HepG2 (cell line): ENCODE measurements at regions not wholly inside any gene's neighbourhood (a gene's known extent, or its start where the extent isn't known, plus 50 kb on each side); places are given as distances from the start of the nearest gene placed in this dataset.

Experiments
- ATAC-seq: fragments of 200-7000 bp; cut with Tn5 transposase; 3 replicates; pipeline ENCODE4 v1.9.1; 2020; ENCODE audit warnings: mild to moderate bottlenecking, moderate library complexity
- BruUV-seq: library from RNA; stranded (reverse); fragments of 400-500 nt; replicated peaks from 2 replicates; lab custom pipeline; 2021; lab: Mats Ljungman, UMichigan
- CTCF ChIA-PET: fragments of 300-600 bp; formaldehyde crosslinking; extraction: SDS; loops from one replicate; lab custom pipeline; 2021; ENCODE audit warnings: low total read pairs, inconsistent platforms, low intra/inter-chr PET ratio; lab: Yijun Ruan, JAX
- POLR2A ChIA-PET: fragments of 350-600 bp; sonication (Branson Sonifier 250); formaldehyde crosslinking; loops from one replicate; lab custom pipeline; 2020; ENCODE audit warnings: antibody characterized with exemption, inconsistent platforms; lab: Yijun Ruan, JAX
- DNase-seq: peaks from one replicate; pipeline ENCODE4 v3.0.0-alpha.2; 2015; ENCODE audit warnings: low spot score
- FAIRE-seq: peaks from 3 replicates; lab custom pipeline; 2011; peaks lifted over from hg19 to GRCh38; lab: Jason Lieb, UNC
- H2AFZ ChIP-seq: one replicate; pipeline ENCODE4 v1.6.1; 2011; ENCODE audit warnings: low read length, inconsistent platforms
- H3K27ac ChIP-seq: fragments of 300-600 bp; 3 replicates; pipeline ENCODE4 v1.8.0; 2011; ENCODE audit warnings: mixed run types, mild to moderate bottlenecking, mixed read lengths, low read length, inconsistent platforms; ENCODE audit not compliant: insufficient read depth; ENCODE audit errors: extremely low read length
- H3K27me3 ChIP-seq, 2 experiments: fragments of 200-600 bp in 1 of 2; 2 replicates in 1 of 2; 3 replicates in 1 of 2; pipeline versions ENCODE4 v1.6.0 to v1.8.0; 2011; ENCODE audit warnings: low read length in 2 of 2, mild to moderate bottlenecking in 2 of 2, moderate library complexity in 2 of 2, inconsistent platforms in 1 of 2; ENCODE audit not compliant: insufficient read depth in 2 of 2, control insufficient read depth in 1 of 2
- H3K36me3 ChIP-seq, 2 experiments: fragments of 200-600 bp in 1 of 2; replicated peaks in 1 of 2; 2 replicates in 1 of 2; 3 replicates in 1 of 2; pipeline versions ENCODE4 v1.5.1 to v1.8.0; 2011; ENCODE audit warnings: low read length in 2 of 2, inconsistent platforms in 1 of 2; ENCODE audit not compliant: insufficient read depth in 2 of 2, control insufficient read depth in 1 of 2
- H3K4me1 ChIP-seq: 2 replicates; pipeline ENCODE4 v1.5.1; 2012; ENCODE audit warnings: low read length, inconsistent platforms; ENCODE audit not compliant: insufficient read depth
- H3K4me2 ChIP-seq: 2 replicates; pipeline ENCODE4 v1.6.0; 2011; ENCODE audit warnings: low read depth, low read length, inconsistent platforms
- H3K4me3 ChIP-seq, 3 experiments: fragments of 200-600 bp in 1 of 3; sonication (generic), shearing (Covaris generic) in 1 of 3; replicated peaks in 1 of 3; 2 replicates each; pipeline ENCODE4 v1.5.1; 2011 to 2016; ENCODE audit warnings: low read length in 3 of 3, inconsistent platforms in 2 of 3, low read depth in 2 of 3, mild to moderate bottlenecking in 2 of 3, control low read depth in 1 of 3, mixed read lengths in 1 of 3; ENCODE audit not compliant: insufficient read depth in 1 of 3
- H3K79me2 ChIP-seq: one replicate; pipeline ENCODE4 v1.6.1; 2011; ENCODE audit warnings: low read length, inconsistent platforms; ENCODE audit not compliant: insufficient read depth
- H3K9ac ChIP-seq: 2 replicates; pipeline ENCODE4 v1.6.0; 2011; ENCODE audit warnings: mild to moderate bottlenecking, low read depth, low read length, inconsistent platforms; ENCODE audit not compliant: insufficient read depth
- H3K9me3 ChIP-seq: 2 replicates; pipeline ENCODE4 v1.5.1; 2012; ENCODE audit warnings: mild to moderate bottlenecking, low read length
- H4K20me1 ChIP-seq: 2 replicates; pipeline ENCODE4 v1.6.0; 2011; ENCODE audit warnings: inconsistent platforms, mild to moderate bottlenecking, low read length, moderate library complexity; ENCODE audit not compliant: insufficient read depth
- CC2D1A ChIP-seq: sonication (generic); formaldehyde crosslinking; IDR thresholded peaks from 2 replicates; pipeline ENCODE4 v1.8.1; 2023; ENCODE audit warnings: mild to moderate bottlenecking, missing genetic modification reagents
- ELF1 ChIP-seq: sonication (generic); formaldehyde crosslinking; IDR thresholded peaks from 2 replicates; pipeline ENCODE4 v1.4.0; 2020; ENCODE audit warnings: missing genetic modification reagents
- FOXA1 ChIP-seq, 2 experiments: fragments of 450-650 bp in 1 of 2; sonication (generic) in 1 of 2; formaldehyde crosslinking in 1 of 2; IDR thresholded peaks; 2 replicates each; pipeline versions ENCODE4 v1.4.0 to v1.6.1; 2016 to 2020; ENCODE audit warnings: missing genetic modification reagents in 1 of 2
- KDM5A ChIP-seq: fragments of 200-600 bp; sonication (generic); IDR thresholded peaks from 2 replicates; pipeline ENCODE4 v1.7.0; 2018; ENCODE audit warnings: antibody characterized with exemption, mild to moderate bottlenecking, low read length, borderline replicate concordance
- NFE2 ChIP-seq: sonication (generic); formaldehyde crosslinking; IDR thresholded peaks from 2 replicates; pipeline ENCODE4 v1.4.0; 2020; ENCODE audit warnings: missing genetic modification reagents
- PCBP2 ChIP-seq: fragments of 200-400 bp; formaldehyde crosslinking; optimal IDR thresholded peaks from 2 replicates; pipeline ENCODE3; 2018; ENCODE audit warnings: low read length, low read depth; ENCODE audit not compliant: poor library complexity, severe bottlenecking
- PPARG ChIP-seq: conservative IDR thresholded peaks from 2 replicates; pipeline ENCODE4 v1.6.1; 2016; ENCODE audit warnings: missing biosample characterization, missing genetic modification reagents
- SIN3A ChIP-seq: IDR thresholded peaks from 2 replicates; pipeline ENCODE4 v1.6.1; 2011; ENCODE audit warnings: low read depth, mild to moderate bottlenecking, control low read depth, low read length, borderline replicate concordance
- SMYD3 ChIP-seq: sonication (generic); formaldehyde crosslinking; IDR thresholded peaks from 2 replicates; pipeline ENCODE4 v1.8.1; 2023; ENCODE audit warnings: mild to moderate bottlenecking, missing genetic modification reagents
- TCF7 ChIP-seq: sonication (generic); IDR thresholded peaks from 2 replicates; pipeline ENCODE4 v1.6.1; 2016; ENCODE audit warnings: antibody characterized with exemption, low read depth
- TOE1 ChIP-seq: sonication (generic); formaldehyde crosslinking; IDR thresholded peaks from 2 replicates; pipeline ENCODE4 v1.4.0; 2020; ENCODE audit warnings: mild to moderate bottlenecking, missing genetic modification reagents
- ZNF296 ChIP-seq: sonication (generic); formaldehyde crosslinking; conservative IDR thresholded peaks from 2 replicates; pipeline ENCODE4 v1.5.0; 2020; ENCODE audit warnings: mild to moderate bottlenecking, missing genetic modification reagents
- ZNF552 ChIP-seq: sonication (generic); formaldehyde crosslinking; IDR thresholded peaks from 2 replicates; pipeline ENCODE4 v1.9.0; 2022; ENCODE audit warnings: missing genetic modification reagents, mild to moderate bottlenecking, borderline replicate concordance
- ZSCAN12 ChIP-seq: sonication (generic); formaldehyde crosslinking; IDR thresholded peaks from 2 replicates; pipeline ENCODE4 v1.9.0; 2021; ENCODE audit warnings: mild to moderate bottlenecking, missing genetic modification reagents
- WGBS: methylation state at CpG from one replicate; pipeline ENCODE4 v1.1.6; 2017; ENCODE audit warnings: low lambda C conversion rate; 5-methylcytosine and 5-hydroxymethylcytosine counted together
- in situ Hi-C: cut with HindIII; loops from 2 replicates; pipeline ENCODE4 v1.10.0; 2017; ENCODE audit warnings: low pct_unique_long_range_greater_than_20kb; ENCODE audit not compliant: extremely low pct_ligation_motif_present
- intact Hi-C: fragments of 100-400 bp; cut with micrococcal nuclease; formaldehyde crosslinking; loops from one replicate; pipeline ENCODE4 v1.10.0; 2022; ENCODE audit not compliant: unreplicated experiment
- TF ChIP-seq, protein P1 (sequence below): IDR thresholded peaks from 2 replicates; pipeline ENCODE4 v1.6.1; 2016; ENCODE audit warnings: low read depth, borderline replicate concordance
- TF ChIP-seq, protein P2 (sequence below): IDR thresholded peaks from 2 replicates; pipeline ENCODE4 v1.6.1; 2016
- TF ChIP-seq, protein P3 (sequence below): sonication (generic); formaldehyde crosslinking; IDR thresholded peaks from 2 replicates; pipeline ENCODE4 v1.8.0; 2022; ENCODE audit warnings: mild to moderate bottlenecking, missing genetic modification reagents, borderline replicate concordance
- TF ChIP-seq, protein P4 (sequence below): IDR thresholded peaks from 2 replicates; pipeline ENCODE4 v1.6.1; 2016; ENCODE audit warnings: low read depth, control low read depth
- TF ChIP-seq, protein P5 (sequence below): IDR thresholded peaks from 2 replicates; pipeline ENCODE4 v1.6.1; 2016; ENCODE audit warnings: missing genetic modification reagents, missing compliant biosample characterization

DNA sequence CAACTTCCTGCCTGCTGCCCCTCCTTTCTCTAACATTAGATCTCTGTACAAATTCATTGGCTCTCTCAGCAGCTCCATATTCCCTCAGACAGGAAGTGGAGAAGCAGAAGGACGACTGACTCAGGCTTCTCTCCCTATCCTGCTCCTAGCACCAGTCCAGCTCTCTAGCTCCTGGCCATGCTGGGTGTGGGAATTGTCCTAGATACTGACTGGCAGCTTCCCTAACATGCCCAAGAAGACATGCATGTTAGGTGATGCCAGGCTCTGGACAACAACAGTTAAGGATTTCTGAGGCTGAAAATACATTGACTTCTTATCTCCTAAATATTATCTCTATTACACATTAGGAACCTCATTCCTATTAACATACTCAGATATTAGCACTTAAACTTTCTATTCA lies 292.9 kb downstream of the IKZF2 start:
- intact Hi-C loops = no loop called here
- no peak overlapping the region for H3K4me2 ChIP-seq
- no peaks in the 10 kb centered on the region for H4K20me1 ChIP-seq
- TF ChIP-seq, protein P1, sequence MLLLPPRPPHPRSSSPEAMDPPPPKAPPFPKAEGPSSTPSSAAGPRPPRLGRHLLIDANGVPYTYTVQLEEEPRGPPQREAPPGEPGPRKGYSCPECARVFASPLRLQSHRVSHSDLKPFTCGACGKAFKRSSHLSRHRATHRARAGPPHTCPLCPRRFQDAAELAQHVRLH (CRISPR knock-in tag) = no peak
- TF ChIP-seq, protein P2, sequence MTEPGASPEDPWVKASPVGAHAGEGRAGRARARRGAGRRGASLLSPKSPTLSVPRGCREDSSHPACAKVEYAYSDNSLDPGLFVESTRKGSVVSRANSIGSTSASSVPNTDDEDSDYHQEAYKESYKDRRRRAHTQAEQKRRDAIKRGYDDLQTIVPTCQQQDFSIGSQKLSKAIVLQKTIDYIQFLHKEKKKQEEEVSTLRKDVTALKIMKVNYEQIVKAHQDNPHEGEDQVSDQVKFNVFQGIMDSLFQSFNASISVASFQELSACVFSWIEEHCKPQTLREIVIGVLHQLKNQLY (CRISPR knock-in tag) = no peak
- TF ChIP-seq, protein P3, sequence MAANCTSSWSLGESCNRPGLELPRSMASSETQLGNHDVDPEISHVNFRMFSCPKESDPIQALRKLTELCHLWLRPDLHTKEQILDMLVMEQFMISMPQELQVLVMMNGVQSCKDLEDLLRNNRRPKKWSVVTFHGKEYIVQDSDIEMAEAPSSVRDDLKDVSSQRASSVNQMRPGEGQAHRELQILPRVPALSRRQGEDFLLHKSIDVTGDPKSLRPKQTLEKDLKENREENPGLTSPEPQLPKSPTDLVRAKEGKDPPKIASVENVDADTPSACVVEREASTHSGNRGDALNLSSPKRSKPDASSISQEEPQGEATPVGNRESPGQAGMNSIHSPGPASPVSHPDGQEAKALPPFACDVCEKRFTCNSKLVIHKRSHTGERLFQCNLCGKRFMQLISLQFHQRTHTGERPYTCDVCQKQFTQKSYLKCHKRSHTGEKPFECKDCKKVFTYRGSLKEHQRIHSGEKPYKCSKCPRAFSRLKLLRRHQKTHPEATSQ (CRISPR knock-in tag) = no peak
- TF ChIP-seq NFE2 (CRISPR knock-in tag) = no peak
- TF ChIP-seq ZNF296 (CRISPR knock-in tag) = no peak
- TF ChIP-seq SMYD3 (CRISPR knock-in tag) = no peak
- TF ChIP-seq TOE1 = no peak
- TF ChIP-seq, protein P4, sequence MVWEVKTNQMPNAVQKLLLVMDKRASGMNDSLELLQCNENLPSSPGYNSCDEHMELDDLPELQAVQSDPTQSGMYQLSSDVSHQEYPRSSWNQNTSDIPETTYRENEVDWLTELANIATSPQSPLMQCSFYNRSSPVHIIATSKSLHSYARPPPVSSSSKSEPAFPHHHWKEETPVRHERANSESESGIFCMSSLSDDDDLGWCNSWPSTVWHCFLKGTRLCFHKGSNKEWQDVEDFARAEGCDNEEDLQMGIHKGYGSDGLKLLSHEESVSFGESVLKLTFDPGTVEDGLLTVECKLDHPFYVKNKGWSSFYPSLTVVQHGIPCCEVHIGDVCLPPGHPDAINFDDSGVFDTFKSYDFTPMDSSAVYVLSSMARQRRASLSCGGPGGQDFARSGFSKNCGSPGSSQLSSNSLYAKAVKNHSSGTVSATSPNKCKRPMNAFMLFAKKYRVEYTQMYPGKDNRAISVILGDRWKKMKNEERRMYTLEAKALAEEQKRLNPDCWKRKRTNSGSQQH (CRISPR knock-in tag) = no peak
- no peak for TF ChIP-seq CC2D1A (CRISPR knock-in tag)
- no peak for TF ChIP-seq PCBP2
- TF ChIP-seq ZNF552 = no peak
- TF ChIP-seq, protein P5, sequence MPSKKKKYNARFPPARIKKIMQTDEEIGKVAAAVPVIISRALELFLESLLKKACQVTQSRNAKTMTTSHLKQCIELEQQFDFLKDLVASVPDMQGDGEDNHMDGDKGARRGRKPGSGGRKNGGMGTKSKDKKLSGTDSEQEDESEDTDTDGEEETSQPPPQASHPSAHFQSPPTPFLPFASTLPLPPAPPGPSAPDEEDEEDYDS (CRISPR knock-in tag) = no peak
- TF ChIP-seq KDM5A = no peak
- no peak for TF ChIP-seq ELF1 (CRISPR knock-in tag)
- TF ChIP-seq PPARG (CRISPR knock-in tag) = no peak
- TF ChIP-seq TCF7 = no peak
- no peak for TF ChIP-seq FOXA1 (IDR thresholded peaks at IDR 0.05)
- no peak for TF ChIP-seq FOXA1 (CRISPR knock-in tag; IDR thresholded peaks at IDR 0.05)
- no peak for TF ChIP-seq ZSCAN12 (CRISPR knock-in tag)
- no peak for TF ChIP-seq SIN3A
- DNase-seq = no peak
- no peaks in the 10 kb centered on the region for H3K27me3 ChIP-seq
- no peaks in the 10 kb centered on the region for H3K79me2 ChIP-seq
- BruUV-seq = no TSS peak
- WGBS = 0% methylated on average over 1 of the region's 1 CpG
- no peak overlapping the region for H2AFZ ChIP-seq
- ChIA-PET CTCF (no interaction called here), POLR2A (no interaction called here)
- H3K4me3 ChIP-seq = no peak overlapping the region
- no peak overlapping the region for H3K9ac ChIP-seq
- no peak for ATAC-seq
- no peak for FAIRE-seq
- no peak overlapping the region for H3K27ac ChIP-seq
- in situ Hi-C loops = no loop called here
- H3K4me1 ChIP-seq = no peaks in the 10 kb centered on the region
- H3K36me3 ChIP-seq = no peaks in the 10 kb centered on the region
- H3K9me3 ChIP-seq = peaks cover 70% of the 10 kb centered on the region
